ENCODE measurements at regions not wholly inside any gene's neighbourhood (a gene's known extent, or its start where the extent isn't known, plus 50 kb on each side); places are given as distances from the start of the nearest gene placed in this dataset.

DNA sequence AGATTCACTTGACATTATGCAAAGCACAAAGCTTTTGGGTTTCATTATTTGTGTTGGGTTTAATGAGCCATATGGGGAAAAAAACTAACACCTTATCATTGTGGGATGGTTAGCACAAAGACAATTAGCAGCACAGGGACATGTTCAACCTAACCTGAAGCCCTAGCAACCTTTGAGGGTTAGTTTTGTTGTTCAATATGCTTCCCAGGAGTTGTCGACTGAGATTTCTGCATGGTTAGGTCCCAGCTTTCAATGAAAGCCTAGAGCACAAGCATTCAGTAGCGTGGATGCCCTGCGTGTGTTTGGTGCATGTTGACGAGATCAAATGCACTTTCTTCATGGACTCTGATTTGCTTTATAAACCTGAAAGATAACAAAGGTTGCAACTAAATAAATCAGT, 565.2 kb upstream of the TLE4 start:
- CTCF ChIA-PET (ENCODE audit: partially characterized antibody), result no interaction called here
- Histone ChIP-seq H3K9me3 (ENCODE audit: insufficient read depth in 2 of 2, low read depth in 1 of 2, low read length in 1 of 2) (no peaks in the 10 kb centered on the region), H3K4me2 (ENCODE audit: insufficient read depth in 1 of 2, low read depth in 2 of 2, low read length in 2 of 2) (no peak overlapping the region)

More for the DNA sequence above, 565.2 kb upstream of the TLE4 start:
- no peaks in the 10 kb centered on the region for H3K79me1 ChIP-seq (ENCODE audit: low read depth, low read length)
- no peaks in the 10 kb centered on the region; a peak in 1 of 7 replicates for H3K27me3 ChIP-seq (replicated peaks in 1 of 4; ENCODE audit: control insufficient read depth in 3 of 4, extremely low read depth in 1 of 4, insufficient read depth in 3 of 4, low read length in 3 of 4)
- H3K4ac ChIP-seq (replicated peaks; ENCODE audit: insufficient read length, low read depth, low read length), result no peak overlapping the region
- TF ChIP-seq RXRA (IDR thresholded peaks at IDR 0.05; ENCODE audit: insufficient read depth, low read depth, low read length), result no peak
- TF ChIP-seq, protein P1, sequence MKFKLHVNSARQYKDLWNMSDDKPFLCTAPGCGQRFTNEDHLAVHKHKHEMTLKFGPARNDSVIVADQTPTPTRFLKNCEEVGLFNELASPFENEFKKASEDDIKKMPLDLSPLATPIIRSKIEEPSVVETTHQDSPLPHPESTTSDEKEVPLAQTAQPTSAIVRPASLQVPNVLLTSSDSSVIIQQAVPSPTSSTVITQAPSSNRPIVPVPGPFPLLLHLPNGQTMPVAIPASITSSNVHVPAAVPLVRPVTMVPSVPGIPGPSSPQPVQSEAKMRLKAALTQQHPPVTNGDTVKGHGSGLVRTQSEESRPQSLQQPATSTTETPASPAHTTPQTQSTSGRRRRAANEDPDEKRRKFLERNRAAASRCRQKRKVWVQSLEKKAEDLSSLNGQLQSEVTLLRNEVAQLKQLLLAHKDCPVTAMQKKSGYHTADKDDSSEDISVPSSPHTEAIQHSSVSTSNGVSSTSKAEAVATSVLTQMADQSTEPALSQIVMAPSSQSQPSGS (IDR thresholded peaks at IDR 0.05; ENCODE audit: low read length), result no peak
- no peak for TF ChIP-seq TEAD4 (IDR thresholded peaks at IDR 0.05; ENCODE audit: low read depth, low read length)
- TF ChIP-seq CBX8 (IDR thresholded peaks at IDR 0.05; ENCODE audit: borderline replicate concordance, low read depth, low read length), result no peak
- no peak for TF ChIP-seq SP1 (IDR thresholded peaks at IDR 0.05; ENCODE audit: low read depth, low read length)
- no peak for TF ChIP-seq YY1 (IDR thresholded peaks at IDR 0.05; ENCODE audit: low read depth, low read length)
- no peak for TF ChIP-seq SIX5 (IDR thresholded peaks at IDR 0.05; ENCODE audit: low read depth, low read length)
- no peak for TF ChIP-seq RBBP5 (IDR thresholded peaks at IDR 0.05; ENCODE audit: borderline replicate concordance, low read depth, low read length)
- TF ChIP-seq CEBPB (IDR thresholded peaks at IDR 0.05; ENCODE audit: low read depth, low read length), result no peak
- no peak for TF ChIP-seq SIN3A (conservative IDR thresholded peaks at IDR 0.05 in 1 of 2, IDR thresholded peaks at IDR 0.05 in 1 of 2; ENCODE audit: low read depth in 1 of 2, low read length in 2 of 2)
- TF ChIP-seq SIRT6 (IDR thresholded peaks at IDR 0.05; ENCODE audit: low read length), result no peak
- TF ChIP-seq FOSL1 (IDR thresholded peaks at IDR 0.05; ENCODE audit: insufficient read depth, low read depth, low read length), result no peak
- no peak for TF ChIP-seq EP300 (IDR thresholded peaks at IDR 0.05; ENCODE audit: borderline replicate concordance in 1 of 2, low read depth in 2 of 2, low read length in 2 of 2)
- no peak for TF ChIP-seq SRF (IDR thresholded peaks at IDR 0.05; ENCODE audit: low read depth, low read length)
- no peak overlapping the region for H3K56ac ChIP-seq (replicated peaks; ENCODE audit: insufficient read length, low read depth, low read length)
- H3K23ac ChIP-seq (ENCODE audit: insufficient read length), result no peak overlapping the region
- no peak overlapping the region for H2BK20ac ChIP-seq (ENCODE audit: low read length)
- H3K79me2 ChIP-seq (ENCODE audit: control insufficient read depth in 1 of 2, insufficient read depth in 2 of 2, low read length in 2 of 2), result no peaks in the 10 kb centered on the region
- H2AK5ac ChIP-seq (ENCODE audit: low read depth, low read length), result no peak overlapping the region
- H2BK12ac ChIP-seq (ENCODE audit: low read depth, low read length), result no peak overlapping the region
- H4K91ac ChIP-seq (replicated peaks; ENCODE audit: insufficient read length, low read length), result no peak overlapping the region
- H4K8ac ChIP-seq (ENCODE audit: extremely low read depth, insufficient read depth, low read length), result no peak overlapping the region
- no peak for FAIRE-seq
- no peak overlapping the region for H3K18ac ChIP-seq (ENCODE audit: extremely low read depth, low read length)
- no peak overlapping the region for H2AFZ ChIP-seq (ENCODE audit: low read length)
- H3K4me3 ChIP-seq (ENCODE audit: extremely low read depth in 1 of 4, insufficient read depth in 2 of 4, low read depth in 3 of 4, low read length in 4 of 4), result no peak overlapping the region
- POLR2A ChIA-PET (ENCODE audit: partially characterized antibody), result no interaction called here
- H4K20me1 ChIP-seq (replicated peaks in 1 of 2; ENCODE audit: control insufficient read depth in 1 of 2, insufficient read depth in 2 of 2, low read length in 2 of 2), result no peaks in the 10 kb centered on the region
- H3K9ac ChIP-seq (replicated peaks in 1 of 4; ENCODE audit: extremely low read depth in 1 of 4, low read depth in 3 of 4, low read length in 3 of 4), result no peak overlapping the region
- WGBS, 2 experiments (ENCODE audit: extremely low coverage in 1 of 2, insufficient coverage in 1 of 2, insufficient read length in 1 of 2, insufficient replicate concordance in 2 of 2, low coverage in 1 of 2, low lambda C conversion rate in 2 of 2, missing lambda C conversion rate in 1 of 2), result 95% methylated on average over 4 of the region's 4 CpGs; no CpG with 5 or more reads in 1 of the 2 experiments
- H4K5ac ChIP-seq (ENCODE audit: insufficient read length, low read depth, low read length), result no peak overlapping the region
- no peaks in the 10 kb centered on the region for H3K4me1 ChIP-seq (replicated peaks in 1 of 4; ENCODE audit: control insufficient read depth in 3 of 4, insufficient read depth in 4 of 4, low read length in 3 of 4)
- H2BK120ac ChIP-seq (replicated peaks; ENCODE audit: low read depth, low read length), result no peak overlapping the region
- H3K23me2 ChIP-seq (ENCODE audit: low read depth, low read length), result no peaks in the 10 kb centered on the region
- H2BK5ac ChIP-seq (ENCODE audit: low read depth, low read length), result no peak overlapping the region
- no peak overlapping the region for H2BK15ac ChIP-seq (ENCODE audit: low read length)
- no peak for DNase-seq (ENCODE audit: low read depth in 1 of 2, low spot score in 2 of 2)
- no peak overlapping the region for H3K14ac ChIP-seq (ENCODE audit: insufficient read length)
- no peaks in the 10 kb centered on the region for H3K36me3 ChIP-seq (ENCODE audit: control insufficient read depth in 2 of 4, insufficient read depth in 4 of 4, low read length in 3 of 4)
- H3K27ac ChIP-seq (ENCODE audit: low read depth, low read length), result no peak overlapping the region
